ENCODE measurements at regions not wholly inside any gene's neighbourhood (a gene's known extent, or its start where the extent isn't known, plus 50 kb on each side); places are given as distances from the start of the nearest gene placed in this dataset.

DNA sequence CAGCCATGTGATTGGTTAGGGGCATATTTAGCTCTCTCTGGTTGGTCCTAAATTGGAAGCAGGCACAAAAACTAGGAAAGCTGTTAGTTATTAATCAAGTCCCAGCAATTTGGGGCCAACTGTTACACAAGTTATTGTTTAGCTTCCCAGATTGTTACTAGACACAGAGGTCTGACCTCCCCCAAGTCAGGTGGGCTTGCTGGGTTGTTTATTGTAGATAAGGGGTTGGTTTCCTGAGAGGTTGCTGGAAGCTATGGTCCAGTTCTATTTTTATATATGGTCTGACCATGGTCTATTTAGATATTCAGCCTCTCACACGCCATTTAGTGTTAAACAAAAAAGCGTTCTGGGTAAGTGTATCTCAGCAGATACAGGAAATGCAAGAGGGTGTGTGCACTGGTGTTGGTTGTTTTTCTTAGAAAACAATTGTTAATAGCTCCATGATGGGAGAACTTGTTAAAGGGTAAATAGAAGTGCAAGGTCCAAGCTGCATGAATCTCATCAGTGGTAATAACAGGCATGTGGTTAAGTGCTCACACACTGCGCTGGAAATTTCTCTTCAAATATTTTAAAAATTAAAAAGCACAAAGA, 150.0 kb downstream of the RAP2A start:
- Histone ChIP-seq H2AK9ac (replicated peaks; ENCODE audit: low read depth, low read length, poor library complexity) (no peak overlapping the region), H2AFZ (replicated peaks; ENCODE audit: low read length, poor library complexity) (no peak overlapping the region), H3K27me3 (ENCODE audit: control insufficient read depth, insufficient read depth, low read length) (peaks cover 10% of the 10 kb centered on the region), H3K4me1 (ENCODE audit: control insufficient read depth, insufficient read depth, low read length) (no peaks in the 10 kb centered on the region), H3K4me3 (ENCODE audit: insufficient read depth, low read depth, low read length) (no peak overlapping the region), H2BK120ac (ENCODE audit: low read depth, low read length) (no peak overlapping the region), H2BK5ac (ENCODE audit: low read depth, low read length, poor library complexity, severe bottlenecking) (no peak overlapping the region), H4K8ac (ENCODE audit: low read depth in 2 of 2, low read length in 2 of 2) (no peak overlapping the region), H3K23ac (ENCODE audit: low read depth, low read length) (no peak overlapping the region), H3K4ac (ENCODE audit: low read depth, low read length) (no peak overlapping the region), H3K9me1 (ENCODE audit: insufficient read depth, low read length) (no peaks in the 10 kb centered on the region), H3K79me1 (ENCODE audit: low read depth in 1 of 2, low read length in 2 of 2) (no peaks in the 10 kb centered on the region), H4K5ac (ENCODE audit: low read depth, low read length) (no peak overlapping the region), H4K20me1 (ENCODE audit: insufficient read depth, low read length) (no peaks in the 10 kb centered on the region), H3K14ac (replicated peaks; ENCODE audit: low read depth, low read length) (no peak overlapping the region), H2AK5ac (ENCODE audit: low read depth, low read length) (no peak overlapping the region), H3K9ac (ENCODE audit: low read depth, low read length) (no peak overlapping the region), H3K18ac (ENCODE audit: low read depth, low read length) (no peak overlapping the region), H3K9me3 (ENCODE audit: control insufficient read depth, insufficient read depth, low read length) (no peaks in the 10 kb centered on the region), H3K4me2 (ENCODE audit: low read depth, low read length) (no peak overlapping the region), H2BK15ac (ENCODE audit: low read depth, low read length) (no peak overlapping the region), H3K27ac (ENCODE audit: insufficient read depth, low read length) (no peak overlapping the region), H2BK20ac (ENCODE audit: low read depth, low read length) (no peak overlapping the region), H3K36me3 (ENCODE audit: control insufficient read depth, insufficient read depth, low read length) (no peaks in the 10 kb centered on the region), H4K91ac (ENCODE audit: insufficient read depth, low read depth, low read length) (no peak overlapping the region), H3K56ac (ENCODE audit: extremely low read depth, insufficient read depth, low read length) (no peak overlapping the region)
- ChIA-PET CTCF (interaction anchor here (0.6 kb wide), 2 partner anchors 1511 to 1625 kb away, joined by 3 read pairs; no protein-coding TSS in a partner anchor), POLR2A (ENCODE audit: unreplicated experiment) (no interaction called here)
- BruUV-seq (replicated peaks): no TSS peak
- no peak for DNase-seq
- dilution Hi-C loops (cut with HindIII; ENCODE audit: low sequenced_read_pairs, unreplicated experiment): no loop called here
- no peak for TF ChIP-seq SMC3 (IDR thresholded peaks at IDR 0.05; ENCODE audit: low read depth, low read length)
- no peak for TF ChIP-seq RAD21 (IDR thresholded peaks at IDR 0.05; ENCODE audit: low read length)
- TF ChIP-seq MXI1 (IDR thresholded peaks at IDR 0.05; ENCODE audit: borderline replicate concordance, low read depth, low read length): no peak
- no peak for TF ChIP-seq POLR2A (IDR thresholded peaks at IDR 0.05; ENCODE audit: low read depth, low read length)
- no peak for TF ChIP-seq CEBPB (IDR thresholded peaks at IDR 0.05; ENCODE audit: low read depth, low read length)
- TF ChIP-seq, protein P1, sequence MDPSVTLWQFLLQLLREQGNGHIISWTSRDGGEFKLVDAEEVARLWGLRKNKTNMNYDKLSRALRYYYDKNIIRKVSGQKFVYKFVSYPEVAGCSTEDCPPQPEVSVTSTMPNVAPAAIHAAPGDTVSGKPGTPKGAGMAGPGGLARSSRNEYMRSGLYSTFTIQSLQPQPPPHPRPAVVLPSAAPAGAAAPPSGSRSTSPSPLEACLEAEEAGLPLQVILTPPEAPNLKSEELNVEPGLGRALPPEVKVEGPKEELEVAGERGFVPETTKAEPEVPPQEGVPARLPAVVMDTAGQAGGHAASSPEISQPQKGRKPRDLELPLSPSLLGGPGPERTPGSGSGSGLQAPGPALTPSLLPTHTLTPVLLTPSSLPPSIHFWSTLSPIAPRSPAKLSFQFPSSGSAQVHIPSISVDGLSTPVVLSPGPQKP (IDR thresholded peaks at IDR 0.05; ENCODE audit: borderline replicate concordance, low read depth, low read length): no peak
- no peak for TF ChIP-seq MAZ (IDR thresholded peaks at IDR 0.05; ENCODE audit: borderline replicate concordance, low read depth, low read length)
- TF ChIP-seq, protein P2, sequence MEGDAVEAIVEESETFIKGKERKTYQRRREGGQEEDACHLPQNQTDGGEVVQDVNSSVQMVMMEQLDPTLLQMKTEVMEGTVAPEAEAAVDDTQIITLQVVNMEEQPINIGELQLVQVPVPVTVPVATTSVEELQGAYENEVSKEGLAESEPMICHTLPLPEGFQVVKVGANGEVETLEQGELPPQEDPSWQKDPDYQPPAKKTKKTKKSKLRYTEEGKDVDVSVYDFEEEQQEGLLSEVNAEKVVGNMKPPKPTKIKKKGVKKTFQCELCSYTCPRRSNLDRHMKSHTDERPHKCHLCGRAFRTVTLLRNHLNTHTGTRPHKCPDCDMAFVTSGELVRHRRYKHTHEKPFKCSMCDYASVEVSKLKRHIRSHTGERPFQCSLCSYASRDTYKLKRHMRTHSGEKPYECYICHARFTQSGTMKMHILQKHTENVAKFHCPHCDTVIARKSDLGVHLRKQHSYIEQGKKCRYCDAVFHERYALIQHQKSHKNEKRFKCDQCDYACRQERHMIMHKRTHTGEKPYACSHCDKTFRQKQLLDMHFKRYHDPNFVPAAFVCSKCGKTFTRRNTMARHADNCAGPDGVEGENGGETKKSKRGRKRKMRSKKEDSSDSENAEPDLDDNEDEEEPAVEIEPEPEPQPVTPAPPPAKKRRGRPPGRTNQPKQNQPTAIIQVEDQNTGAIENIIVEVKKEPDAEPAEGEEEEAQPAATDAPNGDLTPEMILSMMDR (conservative IDR thresholded peaks at IDR 0.05; ENCODE audit: low read depth, low read length): no peak
- TF ChIP-seq BHLHE40 (IDR thresholded peaks at IDR 0.05; ENCODE audit: low read depth, low read length): no peak
- TF ChIP-seq, protein P3, sequence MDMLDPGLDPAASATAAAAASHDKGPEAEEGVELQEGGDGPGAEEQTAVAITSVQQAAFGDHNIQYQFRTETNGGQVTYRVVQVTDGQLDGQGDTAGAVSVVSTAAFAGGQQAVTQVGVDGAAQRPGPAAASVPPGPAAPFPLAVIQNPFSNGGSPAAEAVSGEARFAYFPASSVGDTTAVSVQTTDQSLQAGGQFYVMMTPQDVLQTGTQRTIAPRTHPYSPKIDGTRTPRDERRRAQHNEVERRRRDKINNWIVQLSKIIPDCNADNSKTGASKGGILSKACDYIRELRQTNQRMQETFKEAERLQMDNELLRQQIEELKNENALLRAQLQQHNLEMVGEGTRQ (IDR thresholded peaks at IDR 0.05; ENCODE audit: low read depth, low read length): no peak
- TF ChIP-seq CHD1 (IDR thresholded peaks at IDR 0.05; ENCODE audit: low read depth, low read length): no peak
- TF ChIP-seq NFE2L2 (IDR thresholded peaks at IDR 0.05; ENCODE audit: low read depth, low read length): no peak
- TF ChIP-seq MAFK (IDR thresholded peaks at IDR 0.05; ENCODE audit: low read depth, low read length): no peak
- no peak for TF ChIP-seq FOS (IDR thresholded peaks at IDR 0.05; ENCODE audit: low read depth, low read length)
- no peak for TF ChIP-seq RFX5 (IDR thresholded peaks at IDR 0.05; ENCODE audit: low read depth, low read length)
- no CpG with 5 or more reads among the region's 3 CpGs for WGBS, 2 experiments (ENCODE audit: extremely low coverage in 2 of 2, insufficient read length in 1 of 2)
- in situ Hi-C loops (cut with MboI; ENCODE audit: low sequenced_read_pairs): no loop called here
- ATAC-seq (ENCODE audit: low read depth): no peak
- intact Hi-C loops (cut with micrococcal nuclease): no loop called here
